ENCODE measurements at regions not wholly inside any gene's neighbourhood (a gene's known extent, or its start where the extent isn't known, plus 50 kb on each side); places are given as distances from the start of the nearest gene placed in this dataset.

- no peak for DNase-seq (ENCODE audit: low spot score)
Measured at GRCh38 chr13:23983671-23984070, 86.4 kb upstream of the C1QTNF9B start.

GRCh38 chr13:23984546-23984945 lies 87.2 kb upstream of the C1QTNF9B start:
- DNase-seq (ENCODE audit: low spot score) = no peak

- no peak for DNase-seq (ENCODE audit: low spot score)
Measured at GRCh38 chr13:23985060-23985459, 87.8 kb upstream of the C1QTNF9B start.

GRCh38 chr13:23985839-23986238 lies 88.5 kb upstream of the C1QTNF9B start:
- DNase-seq (ENCODE audit: low spot score) = no peak

- no peak for DNase-seq (ENCODE audit: low spot score)
Measured at GRCh38 chr13:23986619-23987018, 89.3 kb upstream of the C1QTNF9B start.

- no peak for DNase-seq (ENCODE audit: low spot score)
Measured at GRCh38 chr13:23987331-23987894, 90.1 kb upstream of the C1QTNF9B start.

GRCh38 chr13:23988546-23989122 lies 91.3 kb upstream of the C1QTNF9B start:
- DNase-seq (ENCODE audit: low spot score) = no peak

- no peak for DNase-seq (ENCODE audit: low spot score)
Measured at GRCh38 chr13:23990455-23990854, 93.2 kb upstream of the C1QTNF9B start.

- DNase-seq (ENCODE audit: low spot score) = no peak
Measured at GRCh38 chr13:23991119-23991518, 93.8 kb upstream of the C1QTNF9B start.

GRCh38 chr13:23992781-23993679 lies 95.7 kb upstream of the C1QTNF9B start:
- DNase-seq (ENCODE audit: low spot score) = no peak

- DNase-seq (ENCODE audit: low spot score) = no peak
Measured at GRCh38 chr13:23993680-23993985, 96.3 kb upstream of the C1QTNF9B start.

- DNase-seq (ENCODE audit: low spot score) = no peak
Measured at GRCh38 chr13:23995283-23996073, 98.2 kb upstream of the C1QTNF9B start.

- DNase-seq (ENCODE audit: low spot score) = no peak
Measured at GRCh38 chr13:23996456-23996855, 99.2 kb upstream of the C1QTNF9B start.

- DNase-seq (ENCODE audit: low spot score) = no peak
Measured at GRCh38 chr13:23999424-23999823, 102.1 kb upstream of the C1QTNF9B start.

GRCh38 chr13:24002206-24002815 lies 105.0 kb upstream of the C1QTNF9B start:
- no peak for DNase-seq (ENCODE audit: low spot score)

- DNase-seq (ENCODE audit: low spot score) = no peak
Measured at GRCh38 chr13:24004142-24004899, 107.0 kb upstream of the C1QTNF9B start.

GRCh38 chr13:24004971-24005370 lies 107.7 kb upstream of the C1QTNF9B start:
- DNase-seq (ENCODE audit: low spot score) = no peak

- DNase-seq (ENCODE audit: low spot score) = no peak
Measured at GRCh38 chr13:24005755-24006281, 108.5 kb upstream of the C1QTNF9B start.

- no peak for DNase-seq (ENCODE audit: low spot score)
Measured at GRCh38 chr13:24006520-24007248, 109.4 kb upstream of the C1QTNF9B start.

GRCh38 chr13:24007979-24008620 lies 110.8 kb upstream of the C1QTNF9B start:
- DNase-seq (ENCODE audit: low spot score) = no peak
